ENCODE measurements at regions not wholly inside any gene's neighbourhood (a gene's known extent, or its start where the extent isn't known, plus 50 kb on each side); places are given as distances from the start of the nearest gene placed in this dataset.

DNA sequence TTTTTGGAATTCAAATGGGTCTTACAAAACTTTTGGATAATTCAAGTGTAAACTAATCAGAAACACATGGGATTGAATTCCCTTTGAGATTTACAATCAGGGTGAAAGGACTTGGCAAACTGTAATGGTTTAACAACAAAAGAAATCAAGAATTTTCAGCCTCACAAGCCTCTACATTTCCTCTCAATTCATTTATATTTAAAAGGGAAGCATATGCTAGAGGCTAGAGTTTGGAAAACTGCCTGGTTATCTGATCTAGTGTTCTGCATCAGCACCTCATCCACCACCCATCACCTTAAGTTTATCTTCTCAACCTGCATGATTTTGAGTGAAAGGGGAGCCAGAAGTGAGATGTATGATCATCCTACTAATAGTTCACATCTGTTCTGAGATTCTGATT is 120.7 kb downstream of the TES start:
- TF ChIP-seq, protein P1, sequence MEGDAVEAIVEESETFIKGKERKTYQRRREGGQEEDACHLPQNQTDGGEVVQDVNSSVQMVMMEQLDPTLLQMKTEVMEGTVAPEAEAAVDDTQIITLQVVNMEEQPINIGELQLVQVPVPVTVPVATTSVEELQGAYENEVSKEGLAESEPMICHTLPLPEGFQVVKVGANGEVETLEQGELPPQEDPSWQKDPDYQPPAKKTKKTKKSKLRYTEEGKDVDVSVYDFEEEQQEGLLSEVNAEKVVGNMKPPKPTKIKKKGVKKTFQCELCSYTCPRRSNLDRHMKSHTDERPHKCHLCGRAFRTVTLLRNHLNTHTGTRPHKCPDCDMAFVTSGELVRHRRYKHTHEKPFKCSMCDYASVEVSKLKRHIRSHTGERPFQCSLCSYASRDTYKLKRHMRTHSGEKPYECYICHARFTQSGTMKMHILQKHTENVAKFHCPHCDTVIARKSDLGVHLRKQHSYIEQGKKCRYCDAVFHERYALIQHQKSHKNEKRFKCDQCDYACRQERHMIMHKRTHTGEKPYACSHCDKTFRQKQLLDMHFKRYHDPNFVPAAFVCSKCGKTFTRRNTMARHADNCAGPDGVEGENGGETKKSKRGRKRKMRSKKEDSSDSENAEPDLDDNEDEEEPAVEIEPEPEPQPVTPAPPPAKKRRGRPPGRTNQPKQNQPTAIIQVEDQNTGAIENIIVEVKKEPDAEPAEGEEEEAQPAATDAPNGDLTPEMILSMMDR (IDR thresholded peaks at IDR 0.05): no peak
- no peak for TF ChIP-seq POLR2A (IDR thresholded peaks at IDR 0.05)
- TF ChIP-seq POLR2AphosphoS5 (IDR thresholded peaks at IDR 0.05; ENCODE audit: insufficient read depth in 1 of 2, low read depth in 1 of 2): no peak
